NCI-H187 (cell line): ENCODE measurements at regions not wholly inside any gene's neighbourhood (a gene's known extent, or its start where the extent isn't known, plus 50 kb on each side); places are given as distances from the start of the nearest gene placed in this dataset.
"Not testable (repeated sequence)": the region's sequence is repeated elsewhere in the genome, so short reads cannot be mapped to it uniquely, and the experiment has no call there.

ENCODE experiments used
- DNase-seq, 2 experiments: peaks; one replicate each; lab custom pipeline; 2025; lab: John Stamatoyannopoulos, UW

- not testable (repeated sequence) for DNase-seq
Measured at GRCh38 chr12:76292891-76293290, 55.3 kb downstream of the BBS10 start.

- DNase-seq: not testable (repeated sequence)
Measured at GRCh38 chr12:76292305-76292704, 55.9 kb downstream of the BBS10 start.

DNA sequence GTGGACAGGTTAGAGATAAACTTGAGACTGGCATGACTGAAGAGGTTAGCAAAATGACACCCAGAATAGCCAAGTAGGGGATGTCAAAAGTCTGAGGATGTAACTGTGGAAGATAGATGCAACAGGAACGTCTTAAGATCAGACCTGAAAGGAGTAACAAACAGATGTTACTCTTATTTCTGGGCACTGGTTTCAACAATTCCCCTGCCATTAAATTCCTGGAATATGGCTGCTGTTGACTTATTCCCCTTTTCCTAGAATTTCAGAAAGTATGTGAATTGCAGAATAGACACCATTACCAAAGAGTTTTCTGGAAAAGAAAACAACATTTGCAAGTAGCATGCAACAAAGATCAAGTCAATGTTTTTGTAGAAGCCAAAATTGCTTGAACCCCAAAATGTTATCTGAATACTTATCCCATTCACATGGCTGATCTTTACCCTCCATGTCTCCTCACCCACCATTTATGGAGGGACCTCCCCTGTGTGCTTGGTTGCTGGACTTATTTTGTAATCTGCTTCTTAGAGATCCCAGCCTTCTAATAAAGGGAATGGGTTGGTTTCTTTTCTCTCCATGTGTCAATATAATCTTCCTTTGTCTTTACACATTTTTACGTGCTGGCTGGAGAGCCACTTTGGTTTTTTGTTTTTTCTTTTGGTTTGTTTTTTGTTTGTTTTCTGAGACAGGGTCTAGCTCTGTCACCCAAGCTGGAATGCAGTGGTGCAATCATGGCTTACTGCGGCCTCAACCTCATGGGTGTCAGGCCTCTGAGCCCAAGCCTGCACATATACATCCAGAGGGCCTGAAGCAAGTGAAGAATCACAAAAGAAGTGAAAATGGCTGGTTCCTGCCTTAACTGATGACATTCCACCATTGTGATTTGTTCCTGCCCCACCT is 57.0 kb downstream of the BBS10 start:
- DNase-seq: no peak

DNA sequence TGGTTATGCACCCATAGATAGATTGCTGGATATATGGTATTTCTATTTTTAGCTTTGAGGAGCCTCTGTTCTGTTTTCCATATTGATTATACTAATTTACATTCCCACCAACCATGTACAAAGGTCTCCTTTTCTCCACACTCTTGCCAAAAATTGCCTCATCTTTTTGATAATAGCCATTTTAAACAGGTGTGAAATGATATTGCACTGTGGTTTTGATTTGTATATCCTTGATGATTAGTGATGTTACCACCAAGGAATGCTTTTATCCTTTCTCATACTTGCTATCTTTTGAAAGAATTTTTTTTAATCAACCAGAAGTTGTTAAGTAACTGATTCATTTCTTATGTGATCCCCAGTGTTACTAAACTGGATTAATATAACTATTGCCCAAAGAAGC is 60.0 kb downstream of the BBS10 start:
- no peak for DNase-seq

- no peak for DNase-seq
Measured at GRCh38 chr12:76284816-76285750, 63.1 kb downstream of the BBS10 start.

- DNase-seq: no peak
Measured at GRCh38 chr12:76282744-76283143, 65.5 kb downstream of the BBS10 start.

DNA sequence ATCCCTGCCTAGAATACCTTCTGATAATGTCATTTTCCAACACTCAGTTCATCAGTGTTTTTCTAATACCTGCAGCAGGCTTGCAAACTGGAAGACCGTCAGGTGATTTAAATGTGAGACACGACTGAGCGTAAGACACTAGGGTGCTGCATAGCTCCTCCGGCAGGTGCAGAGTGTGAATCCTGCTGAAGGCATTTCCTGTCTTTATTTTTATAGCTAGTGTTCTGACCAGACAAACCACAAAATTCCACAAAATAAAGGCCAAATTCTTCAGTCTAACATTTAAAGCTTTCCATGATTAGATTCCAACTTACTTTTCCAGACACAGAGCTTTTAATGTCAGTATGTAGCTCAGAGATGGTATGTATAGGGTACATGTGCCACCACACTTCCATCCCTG is 70.7 kb downstream of the BBS10 start:
- no peak for DNase-seq

DNA sequence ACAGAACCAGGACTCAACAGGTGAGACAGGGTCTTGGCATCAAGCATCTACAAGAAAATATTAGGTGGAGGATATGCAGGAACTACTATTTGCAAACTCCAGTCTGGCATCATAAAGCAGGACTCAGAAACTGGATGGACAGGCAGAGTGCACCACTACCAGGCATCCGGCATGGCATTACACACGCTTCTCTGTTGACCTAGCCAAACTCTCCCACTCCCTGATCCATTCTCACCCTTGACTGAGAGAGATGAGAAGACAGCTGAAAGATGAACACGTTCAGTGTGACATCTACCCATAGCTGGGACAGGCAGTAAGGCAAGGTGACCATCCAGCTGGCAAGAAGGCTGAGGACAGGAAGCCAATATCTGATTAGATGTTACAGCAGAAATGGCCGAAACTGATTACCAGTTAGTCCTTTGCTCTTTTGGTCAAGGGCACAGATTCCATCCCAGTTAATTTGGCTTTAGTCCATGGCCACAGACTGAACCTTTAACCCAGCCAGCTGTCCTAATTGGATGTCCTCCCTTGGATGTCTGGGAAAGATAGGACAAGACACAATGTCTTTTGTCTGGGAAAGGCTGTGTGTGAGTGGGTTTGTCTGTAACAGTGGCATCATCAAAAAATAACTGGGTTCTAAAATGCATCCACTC is 71.6 kb downstream of the BBS10 start:
- no peak for DNase-seq

- no peak for DNase-seq
Measured at GRCh38 chr12:76275511-76276093, 72.6 kb downstream of the BBS10 start.

DNA sequence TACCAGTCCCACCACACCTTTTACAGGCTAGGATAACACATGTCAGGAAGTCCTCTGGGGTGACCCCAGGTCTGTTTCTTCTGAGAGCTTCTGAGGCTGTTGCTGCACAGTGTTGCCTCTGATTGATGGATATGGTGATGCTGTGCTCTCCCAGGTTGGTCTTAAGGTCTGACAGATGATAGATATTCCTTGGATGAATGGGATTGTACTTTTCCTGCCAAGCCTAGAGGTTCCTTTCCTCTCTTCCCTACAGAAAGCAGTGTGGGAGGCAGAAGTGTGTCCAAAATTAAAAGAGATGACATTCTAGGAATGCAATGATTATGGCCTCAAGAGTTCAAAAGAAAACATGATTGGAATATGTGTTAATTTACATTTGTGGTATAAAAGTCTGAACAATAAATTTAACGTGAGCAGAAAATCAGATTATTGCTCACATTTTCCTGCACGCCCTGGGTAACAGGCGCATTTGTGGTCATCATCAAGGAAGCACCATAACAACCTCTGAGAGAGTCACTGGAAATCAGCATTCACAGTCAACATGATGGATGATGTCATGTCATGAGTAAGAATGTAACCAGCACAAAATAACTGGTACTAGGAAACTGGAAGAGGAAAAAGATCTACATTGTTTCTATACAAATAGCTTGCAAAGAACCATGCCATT is 73.7 kb downstream of the BBS10 start:
- no peak for DNase-seq

DNA sequence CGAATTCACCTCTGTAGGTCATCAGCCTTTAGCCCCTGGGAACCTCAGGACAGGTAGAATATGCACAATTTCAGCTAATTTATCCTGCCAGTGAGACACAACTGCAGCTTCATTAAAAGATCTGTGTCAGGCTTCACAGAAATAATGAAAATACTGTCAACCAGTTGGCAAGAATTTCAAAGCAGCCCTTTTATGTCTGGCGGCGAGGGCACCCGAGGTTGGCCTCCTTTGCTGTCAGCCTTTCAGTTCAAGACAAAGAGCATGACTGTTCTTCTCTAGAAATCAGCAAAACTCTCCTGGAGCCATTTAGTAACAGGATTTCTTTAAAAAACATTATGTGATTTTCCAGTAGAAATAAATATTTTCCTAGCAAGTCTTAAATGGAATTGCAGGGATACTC is 75.9 kb downstream of the BBS10 start:
- no peak for DNase-seq

- no peak for DNase-seq
Measured at GRCh38 chr12:76270657-76271358, 77.4 kb downstream of the BBS10 start.

DNA sequence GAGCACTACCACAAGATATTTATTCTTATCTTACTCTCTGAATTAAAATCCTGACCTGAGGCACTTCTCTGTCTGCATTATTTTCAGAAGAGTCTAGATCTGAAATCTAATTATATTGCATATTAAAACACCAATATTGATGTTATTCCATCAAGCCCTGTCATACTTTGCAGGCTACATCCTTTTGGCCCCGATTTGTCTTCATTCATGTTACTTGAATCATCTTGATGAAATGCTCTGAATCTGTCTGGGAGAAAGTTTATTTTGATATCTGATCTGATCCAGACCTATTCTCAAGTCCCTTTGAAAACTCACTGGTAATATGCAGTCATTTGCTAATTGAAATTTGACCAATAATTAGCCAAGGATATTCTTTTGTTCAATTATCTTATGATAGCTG is 79.9 kb downstream of the BBS10 start:
- DNase-seq: no peak

- no peak for DNase-seq
Measured at GRCh38 chr12:76266797-76267196, 81.4 kb downstream of the BBS10 start.

DNA sequence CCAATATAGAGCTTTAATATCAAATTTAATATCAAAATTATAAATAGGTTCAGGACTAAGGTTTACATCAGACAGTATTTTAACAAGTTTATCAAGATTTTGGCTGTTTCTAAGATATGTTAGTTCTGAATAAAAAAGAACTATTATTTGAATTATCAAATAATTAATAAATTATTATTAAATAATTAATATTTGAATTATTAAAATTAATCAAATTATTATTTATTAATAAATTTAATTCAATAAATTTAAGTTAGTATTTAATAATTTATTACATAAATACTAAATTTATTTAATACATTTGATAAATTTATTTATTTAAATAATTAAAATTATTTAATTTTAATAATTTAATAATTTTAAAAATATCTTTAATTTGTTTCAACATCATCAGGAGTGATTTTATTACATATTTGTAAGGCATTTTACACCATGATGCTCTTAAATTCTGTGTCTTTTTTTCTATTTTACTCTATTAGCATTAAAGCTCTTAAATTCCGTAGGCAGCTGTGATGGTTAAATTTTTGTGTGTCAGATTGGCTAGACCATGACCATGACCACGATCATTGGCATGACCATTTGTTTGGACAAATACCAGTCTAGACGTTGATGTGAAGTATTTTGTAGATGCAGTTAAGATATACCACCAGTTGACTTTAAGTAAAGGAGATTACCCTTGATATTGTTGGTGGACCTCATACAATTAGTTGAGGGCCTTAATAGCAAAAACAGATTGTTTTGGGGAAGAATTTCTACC is 82.6 kb downstream of the BBS10 start:
- no peak for DNase-seq

GRCh38 chr12:76264611-76265012 is 83.6 kb downstream of the BBS10 start:
- DNase-seq: no peak

GRCh38 chr12:76263696-76264095 is 84.5 kb downstream of the BBS10 start:
- DNase-seq: no peak

GRCh38 chr12:76260390-76260748 is 87.8 kb downstream of the BBS10 start:
- DNase-seq: no peak

GRCh38 chr12:76259660-76260389 is 88.4 kb downstream of the BBS10 start:
- no peak for DNase-seq
